GM21367 (cell line): ENCODE measurements at regions not wholly inside any gene's neighbourhood (a gene's known extent, or its start where the extent isn't known, plus 50 kb on each side); places are given as distances from the start of the nearest gene placed in this dataset.
A peak's percentile ranks its signal among the peaks of the same experiment; 100 is the strongest.
"Not testable (repeated sequence)": the region's sequence is repeated elsewhere in the genome, so short reads cannot be mapped to it uniquely, and the experiment has no call there.

ENCODE experiments used
- ATAC-seq: cut with Tn5 transposase; IDR thresholded peaks from one replicate; pipeline ENCODE4 v1.9.1; 2021; ENCODE audit not compliant: unreplicated experiment

DNA sequence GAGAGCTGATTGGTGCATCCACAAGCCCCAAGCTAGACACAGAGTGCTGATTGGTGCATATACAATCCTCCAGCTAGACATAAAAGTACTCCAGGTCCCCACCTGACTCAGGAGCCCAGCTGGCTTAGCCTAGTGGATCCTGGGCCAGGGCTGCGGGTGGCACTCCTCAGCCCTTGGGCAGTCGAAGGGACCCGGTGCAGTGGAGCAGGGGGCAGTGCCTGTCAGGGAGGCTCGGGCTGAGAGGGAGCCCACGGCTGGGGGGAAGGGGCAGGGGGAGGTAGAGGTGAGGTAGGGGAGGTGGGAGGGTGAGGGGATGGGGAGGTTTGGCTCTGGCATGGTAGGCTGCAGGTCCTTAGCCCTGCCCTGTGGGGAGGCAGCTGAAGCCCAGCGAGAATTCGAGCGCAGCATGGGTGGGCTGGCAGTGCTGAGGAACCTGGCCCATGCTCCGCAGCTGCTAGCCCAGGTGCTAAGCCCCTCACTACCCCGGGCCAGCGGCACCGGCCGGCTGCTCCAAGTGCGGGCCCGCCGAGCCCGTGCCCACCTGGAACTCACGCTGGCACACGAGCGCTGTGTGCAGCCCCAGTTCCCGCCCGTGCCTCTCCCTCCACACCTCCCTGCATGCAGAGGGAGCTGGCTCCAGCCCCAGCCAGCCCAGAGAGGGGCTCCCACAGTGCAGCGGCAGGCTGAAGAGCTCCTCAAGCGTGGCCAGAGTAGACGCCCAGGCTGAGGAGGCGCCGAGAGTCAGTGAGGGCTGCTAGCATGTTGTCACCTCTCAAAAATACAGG, 742.8 kb downstream of the FAM181B start:
- ATAC-seq, result no peak

DNA sequence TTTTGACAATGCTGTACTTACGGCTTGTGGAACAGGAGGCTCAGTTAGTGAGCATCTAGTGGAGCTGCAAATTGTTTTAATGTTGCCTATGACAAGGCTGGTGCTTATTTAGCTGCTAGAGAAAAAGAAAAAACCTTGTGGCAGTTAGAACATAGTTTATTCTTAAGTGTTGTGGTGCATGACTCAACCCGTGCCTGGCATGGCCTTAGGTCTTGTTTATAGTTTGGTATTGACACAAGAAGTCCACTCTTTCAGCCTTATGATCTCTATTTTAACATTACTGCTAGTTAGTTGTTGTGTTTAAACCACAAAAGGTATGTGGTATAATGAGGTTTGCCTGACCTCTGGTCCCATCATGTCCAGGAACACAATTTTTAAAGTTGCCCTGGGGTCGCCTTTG, 744.6 kb downstream of the FAM181B start:
- no peak for ATAC-seq

DNA sequence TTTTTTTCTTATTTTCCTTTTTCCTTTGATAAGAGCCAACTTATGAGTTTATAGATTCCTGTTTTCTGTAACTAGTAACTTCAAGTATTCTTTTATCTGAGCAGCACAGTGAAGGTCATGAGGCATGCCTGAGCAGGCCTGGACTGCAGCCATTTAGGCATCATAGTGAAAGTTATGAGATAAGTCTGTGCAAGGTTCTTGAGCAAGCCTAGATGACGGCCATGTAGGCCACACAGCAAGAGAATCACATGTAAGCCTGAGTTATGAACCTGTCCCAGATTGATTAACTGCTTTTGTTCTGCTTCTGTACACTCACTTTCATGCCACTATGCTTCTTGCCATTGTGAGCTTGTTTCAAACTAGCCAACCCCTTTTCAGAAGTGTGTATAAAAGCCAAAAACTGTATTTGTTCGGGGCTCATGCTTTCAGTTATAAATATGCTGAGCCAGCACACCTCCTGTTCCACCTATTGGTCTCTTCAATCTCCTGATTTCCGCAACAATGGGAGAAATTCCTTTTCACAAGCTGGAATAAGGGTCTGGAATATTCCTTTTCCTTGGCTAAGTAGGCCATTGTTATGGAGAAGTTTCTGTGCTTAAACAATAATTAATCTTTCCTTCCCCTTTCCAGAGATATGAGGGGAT, 745.7 kb downstream of the FAM181B start:
- no peak for ATAC-seq

DNA sequence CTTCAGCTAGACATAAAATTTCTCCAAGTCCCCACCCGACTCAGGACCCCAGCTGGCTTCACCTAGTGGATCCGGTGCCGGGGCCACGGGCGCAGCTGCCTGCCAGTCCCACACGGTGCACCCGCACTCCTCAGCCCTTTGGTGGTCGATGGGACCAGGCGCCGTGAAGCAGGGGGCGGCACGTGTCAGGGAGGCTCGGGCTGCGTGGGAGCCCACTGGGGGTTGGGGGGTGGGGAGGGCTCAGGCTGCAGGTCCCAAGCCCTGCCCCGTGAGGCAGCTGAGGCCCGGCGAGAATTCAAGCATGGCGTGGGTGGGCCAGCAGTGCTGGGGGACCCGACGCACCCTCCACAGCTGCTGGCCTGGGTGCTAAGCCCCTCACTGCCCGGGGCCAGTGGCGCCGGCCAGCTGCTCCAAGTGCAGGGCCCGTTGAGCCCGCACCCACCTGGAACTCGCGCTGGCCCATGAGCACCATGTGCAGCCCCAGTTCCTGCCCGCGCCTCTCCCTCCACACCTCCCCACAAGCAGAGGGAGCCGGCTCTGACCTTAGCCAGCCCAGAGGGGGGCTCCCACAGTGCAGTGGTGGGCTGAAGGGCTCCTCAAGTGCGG, 747.0 kb downstream of the FAM181B start:
- ATAC-seq, result no peak

DNA sequence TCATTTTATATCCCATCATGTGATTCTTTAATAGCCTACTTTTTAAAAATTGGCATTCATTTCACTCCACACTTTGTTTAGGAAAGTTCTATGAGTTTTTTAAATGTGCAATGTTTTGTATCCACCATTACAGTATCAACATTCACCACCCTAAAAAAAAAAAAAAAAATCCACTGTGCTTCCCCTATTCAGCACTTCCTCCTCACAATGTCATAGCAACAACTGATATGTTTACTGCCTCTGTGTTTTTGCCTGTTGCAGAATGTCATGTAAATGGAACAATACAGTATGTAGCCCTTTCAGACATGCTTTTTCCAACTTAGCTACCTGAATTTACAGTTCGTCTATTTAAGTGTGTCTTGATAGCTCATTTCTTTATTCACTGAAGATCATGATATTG, 754.2 kb downstream of the FAM181B start:
- ATAC-seq, result no peak

DNA sequence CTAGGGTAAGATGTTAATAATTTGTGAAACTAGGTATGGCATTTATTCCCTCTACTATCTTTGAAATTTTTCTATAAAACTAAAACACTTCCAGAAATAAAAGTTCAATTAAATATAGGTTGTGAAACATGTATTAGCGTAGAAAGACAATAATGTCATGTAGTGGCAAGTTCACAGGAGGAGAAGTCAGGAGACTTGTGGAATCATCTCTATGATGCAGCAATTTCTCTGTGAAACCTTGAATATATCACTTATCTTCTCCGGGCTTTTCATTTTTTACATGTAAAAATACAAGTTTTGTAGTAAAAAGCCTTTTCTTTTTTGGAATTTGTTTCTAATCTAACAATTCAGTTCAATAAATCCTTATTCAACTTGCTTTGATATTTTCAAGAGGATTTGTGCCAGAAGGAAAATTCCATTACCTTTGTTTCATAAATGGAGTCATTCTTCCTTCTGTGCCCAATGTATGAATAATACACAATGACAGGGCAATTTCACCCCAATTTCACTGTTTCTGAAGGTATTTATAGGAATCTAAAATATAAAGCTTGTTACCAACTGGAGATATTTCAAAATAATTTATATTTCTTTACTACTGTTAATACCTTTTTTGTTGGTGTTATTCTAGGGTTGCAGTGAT, 758.3 kb downstream of the FAM181B start:
- ATAC-seq, result no peak

DNA sequence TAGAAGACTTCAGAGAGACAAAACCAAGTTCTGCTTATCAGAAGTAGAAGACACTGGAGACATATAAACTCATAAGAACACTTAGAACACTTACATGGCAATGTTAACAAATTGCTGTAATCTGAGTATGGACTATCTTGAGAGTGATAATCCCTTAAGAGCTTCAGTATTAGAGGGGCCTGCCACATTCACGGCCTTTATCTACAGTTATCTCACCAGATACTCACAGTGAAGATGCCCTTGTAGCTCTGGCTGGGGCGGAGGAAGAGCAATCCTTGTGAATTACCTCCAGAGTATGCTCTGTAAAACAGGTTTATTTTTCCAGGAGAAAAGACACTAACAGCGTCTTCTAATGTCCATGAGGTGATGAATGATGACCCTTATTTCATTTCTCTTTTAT, 762.8 kb downstream of the FAM181B start:
- no peak for ATAC-seq

DNA sequence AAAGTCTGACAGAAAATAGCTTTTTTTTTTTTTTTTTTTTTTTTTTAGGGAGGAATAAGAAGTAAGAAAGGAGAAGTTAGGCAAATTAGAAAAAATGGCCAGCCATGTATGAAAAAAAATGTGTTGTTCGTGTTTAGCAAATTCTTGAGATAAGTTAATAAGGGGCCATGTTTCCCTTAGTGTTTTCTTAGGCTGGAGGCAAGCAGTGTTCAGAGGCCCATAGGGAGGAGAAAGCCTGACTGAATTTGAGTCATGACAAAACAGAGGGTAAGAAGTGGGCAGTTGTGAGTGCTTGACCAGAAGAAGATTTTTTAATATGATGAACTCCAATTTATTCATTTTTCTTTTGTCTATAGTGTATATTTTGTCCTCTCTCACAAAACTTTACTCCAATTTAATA, 766.4 kb downstream of the FAM181B start:
- ATAC-seq, result no peak

DNA sequence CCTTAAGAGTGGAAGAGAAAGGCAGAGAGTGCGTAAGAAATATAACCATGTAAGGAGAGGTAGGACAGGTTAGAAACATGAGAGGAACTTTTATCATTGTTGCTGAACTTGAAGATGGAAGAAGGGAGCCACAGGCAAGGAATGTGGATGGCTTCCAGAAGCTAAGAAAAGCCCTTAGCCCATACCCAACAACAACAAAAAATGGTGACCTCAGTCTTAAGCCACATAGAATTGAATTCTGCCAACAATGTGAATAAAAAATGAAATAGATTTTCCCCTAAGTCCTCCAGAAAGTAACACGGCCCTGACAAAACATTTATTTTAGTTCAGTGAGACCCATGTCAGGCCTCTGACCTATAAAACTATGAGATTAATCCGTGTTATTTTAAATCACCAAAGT, 767.3 kb downstream of the FAM181B start:
- ATAC-seq, result no peak

DNA sequence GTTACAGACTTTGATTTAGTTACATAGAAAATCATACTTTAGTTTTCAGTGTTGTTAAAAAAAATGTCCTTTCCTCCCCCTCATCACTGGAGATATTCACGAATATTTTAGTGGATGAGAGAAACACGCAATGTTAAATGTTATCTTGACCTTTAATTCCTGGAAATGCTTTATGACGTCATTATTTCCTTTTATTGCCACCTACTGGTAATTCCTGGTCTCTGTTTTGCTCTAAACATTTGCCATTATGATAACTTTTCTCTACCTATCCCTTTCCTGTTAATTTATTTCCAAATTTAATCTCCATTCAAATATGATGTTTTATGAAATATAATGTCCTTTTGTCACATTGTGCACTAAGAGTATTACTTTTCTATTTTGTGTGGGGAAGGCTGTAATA, 770.6 kb downstream of the FAM181B start:
- ATAC-seq, result peak; percentile 56

DNA sequence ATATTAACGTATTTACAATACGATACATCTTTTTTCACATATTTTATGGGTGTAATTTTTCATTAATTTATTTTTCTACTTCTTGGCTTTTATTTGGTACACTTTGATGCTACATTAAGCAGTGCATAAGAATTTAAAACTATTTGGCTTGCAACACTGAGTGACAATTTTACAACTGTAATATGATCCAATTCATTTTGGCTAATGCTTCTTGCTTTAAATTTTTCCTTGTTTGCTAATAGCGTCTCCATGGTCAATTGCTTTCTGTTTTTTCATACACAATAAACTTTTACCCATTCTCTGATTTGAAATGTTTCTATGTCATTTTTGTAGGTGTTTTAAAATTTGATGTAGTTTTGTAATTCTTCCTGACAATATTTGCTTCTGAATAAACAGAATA, 773.2 kb downstream of the FAM181B start:
- ATAC-seq, result no peak

DNA sequence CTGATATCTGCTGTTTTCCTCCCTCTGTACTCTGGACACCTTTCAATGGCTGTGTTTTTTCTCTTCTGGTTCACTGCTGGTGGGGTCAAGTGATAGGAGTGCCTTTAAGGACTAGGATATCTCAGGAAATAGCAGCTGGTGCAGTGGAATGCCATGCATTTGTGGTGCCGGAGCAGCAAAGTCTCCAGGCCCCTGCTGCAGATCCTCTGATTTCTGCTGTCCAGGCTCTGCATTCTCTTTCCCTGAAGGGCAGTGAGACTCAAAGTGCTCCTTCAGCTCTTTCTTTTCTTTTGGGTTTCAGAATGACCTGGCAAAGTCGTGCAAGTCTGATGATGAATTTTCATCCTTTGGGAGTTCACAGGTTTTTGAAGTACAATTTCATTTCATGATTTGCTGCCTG, 774.3 kb downstream of the FAM181B start:
- no peak for ATAC-seq

DNA sequence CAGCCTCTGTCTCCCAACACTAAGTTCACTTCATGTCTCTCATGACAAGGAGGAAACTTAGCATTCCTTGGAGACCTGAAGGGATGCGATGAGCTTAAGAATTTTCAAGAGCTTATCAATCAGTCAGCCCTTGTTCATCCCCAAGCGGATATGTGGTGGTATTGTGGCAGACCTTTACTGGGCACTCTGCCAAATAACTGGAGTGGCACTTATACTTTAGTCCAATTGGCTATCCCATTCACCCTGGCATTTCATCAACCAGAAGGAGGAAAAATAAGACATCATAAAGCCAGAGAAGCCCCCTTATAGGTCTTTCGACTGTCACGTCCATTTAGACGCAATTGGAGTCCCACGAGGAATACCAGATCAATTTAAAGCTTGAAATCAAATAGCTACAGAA, 779.4 kb downstream of the FAM181B start:
- not testable (repeated sequence) for ATAC-seq

DNA sequence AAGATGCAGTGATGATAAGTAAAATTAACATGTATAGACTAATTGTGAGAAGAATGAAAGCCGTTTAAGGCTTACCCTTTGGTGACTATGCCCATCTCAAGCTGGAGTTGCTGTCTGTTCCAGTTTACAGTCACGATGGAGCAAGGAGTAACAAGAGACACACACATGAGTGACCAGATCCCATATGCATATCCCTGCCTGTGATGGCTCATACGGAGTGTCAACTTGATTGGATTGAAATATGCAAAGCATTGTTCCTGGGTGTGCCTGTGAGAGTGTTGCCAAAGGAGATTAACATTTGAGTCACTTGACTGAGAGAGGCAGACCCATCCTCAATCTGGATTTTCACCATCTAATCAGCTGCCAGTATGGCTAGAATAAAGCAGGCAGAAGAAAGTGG, 786.8 kb downstream of the FAM181B start:
- ATAC-seq, result no peak

DNA sequence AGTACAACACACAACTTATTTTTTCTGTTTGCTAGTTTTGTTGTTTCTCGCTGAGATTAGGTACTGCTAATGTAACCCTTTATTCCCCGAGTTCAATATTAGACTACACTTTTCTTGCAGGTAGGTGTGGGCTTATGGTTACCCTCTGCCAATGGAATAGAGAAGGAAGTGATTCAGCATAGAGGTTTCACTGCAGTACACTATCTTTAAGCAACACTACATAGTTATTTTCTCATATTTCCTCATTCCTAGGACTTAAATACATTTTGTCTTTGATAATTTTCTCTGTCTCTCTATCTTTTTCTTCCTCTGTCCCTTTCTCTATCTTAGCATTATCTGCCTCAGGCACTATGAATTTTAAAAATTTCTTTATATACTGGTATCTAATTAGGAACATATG, 791.0 kb downstream of the FAM181B start:
- no peak for ATAC-seq

DNA sequence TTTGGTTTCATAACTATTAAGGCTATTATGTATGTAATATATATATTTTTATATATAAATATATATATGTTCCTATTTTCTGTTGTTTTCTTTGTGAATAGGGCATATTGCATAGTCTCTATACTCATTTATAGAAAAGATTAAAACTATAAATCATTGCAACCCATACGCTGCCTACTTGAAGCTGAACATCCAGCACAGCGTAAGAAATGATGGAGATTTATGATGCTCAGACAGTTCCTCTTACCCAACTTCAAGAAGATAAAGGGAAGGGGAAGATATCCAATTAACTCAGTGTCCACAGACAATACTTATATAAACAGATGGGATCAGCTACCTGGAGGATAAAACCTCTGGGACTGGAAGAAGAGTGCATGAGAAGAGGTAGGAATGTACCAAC, 791.7 kb downstream of the FAM181B start:
- ATAC-seq, result no peak

DNA sequence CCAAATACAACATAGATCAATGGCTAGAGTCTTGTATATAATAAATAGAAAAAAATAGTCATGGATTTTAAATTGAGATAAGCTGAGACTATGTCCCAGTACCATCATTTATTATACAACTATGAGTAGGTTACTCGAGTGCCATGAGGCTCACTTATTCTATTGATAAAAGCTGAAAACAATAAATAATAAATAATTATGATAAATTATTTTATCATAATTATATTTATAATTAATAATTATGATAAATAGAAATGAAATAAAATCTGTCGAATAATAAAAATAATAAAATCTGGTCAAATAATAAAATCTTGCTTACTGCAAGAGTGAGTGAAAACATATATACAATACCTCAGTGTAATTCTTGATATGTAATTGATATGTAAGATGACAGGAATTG, 801.4 kb downstream of the FAM181B start:
- no peak for ATAC-seq

DNA sequence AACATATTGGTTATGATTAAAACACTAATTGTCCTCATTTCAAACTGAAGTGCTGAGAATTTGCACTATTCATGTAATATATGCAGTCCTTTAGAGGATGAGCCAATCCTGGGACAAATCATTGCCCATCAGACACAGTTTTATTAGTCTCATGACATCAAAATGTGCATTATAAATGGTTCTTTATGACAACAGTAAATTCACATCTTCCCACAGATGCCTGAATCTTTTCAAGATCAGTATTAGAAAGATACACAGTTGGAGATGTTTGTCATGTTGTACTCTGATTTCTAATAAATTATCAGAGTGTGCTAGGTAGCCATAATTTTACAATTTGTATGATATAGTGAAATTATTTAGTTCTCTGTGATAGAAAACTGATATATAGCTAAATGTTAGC, 813.5 kb downstream of the FAM181B start:
- ATAC-seq, result no peak

DNA sequence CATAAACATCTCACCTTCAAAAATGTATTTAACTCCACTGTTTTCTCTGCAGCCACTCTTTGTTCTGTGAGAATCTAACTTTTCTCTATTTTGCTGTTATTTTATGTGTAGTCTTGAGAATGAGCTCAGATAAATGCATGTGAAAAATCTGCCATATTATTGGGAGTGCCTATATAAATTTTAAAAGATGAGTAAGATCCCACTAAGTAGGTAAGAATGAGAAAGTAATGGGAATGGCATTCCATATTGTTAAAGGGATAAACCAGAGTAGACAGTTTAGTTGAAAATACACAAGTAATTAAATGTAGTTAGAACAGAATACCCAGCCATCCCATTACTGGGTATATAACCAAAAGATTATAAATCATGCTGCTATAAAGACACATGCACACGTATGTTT, 817.2 kb downstream of the FAM181B start:
- no peak for ATAC-seq

DNA sequence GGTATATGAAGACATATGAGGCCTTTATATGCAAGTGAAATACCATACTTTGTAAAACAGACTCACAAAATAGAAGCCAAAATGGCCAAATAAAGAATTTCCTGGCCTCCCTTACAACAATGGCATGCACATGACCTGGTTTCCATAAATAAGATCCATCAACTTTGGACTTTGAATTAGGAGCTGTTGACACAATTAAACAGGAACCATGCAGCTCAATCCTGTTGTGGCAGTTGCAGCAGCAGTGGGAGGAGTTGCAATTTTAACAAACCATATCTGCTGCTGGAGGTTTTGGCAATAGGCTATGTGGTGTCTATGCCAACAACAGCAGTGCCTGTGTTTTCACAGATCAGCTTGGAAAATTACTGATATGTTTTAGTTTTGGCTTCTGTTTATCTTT, 818.6 kb downstream of the FAM181B start:
- ATAC-seq, result no peak

DNA sequence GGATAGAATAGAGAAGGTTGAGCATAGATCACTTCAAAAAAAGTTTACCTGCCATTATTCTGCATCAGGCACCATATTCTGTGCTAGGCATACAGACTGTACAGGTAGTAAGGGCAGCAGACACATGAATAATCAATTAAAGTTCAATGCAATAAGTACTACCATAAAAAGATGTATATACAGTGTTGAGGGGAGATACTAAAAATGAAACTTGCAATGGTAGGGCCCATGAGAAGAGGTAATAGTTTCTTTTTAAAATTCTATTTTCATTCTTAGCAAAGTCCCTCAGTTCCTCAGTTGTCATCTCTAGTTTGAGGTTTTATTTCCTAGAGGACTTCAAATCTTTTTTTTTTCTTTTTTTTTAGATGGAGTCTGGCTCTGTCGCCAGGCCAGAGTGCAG, 819.9 kb downstream of the FAM181B start:
- ATAC-seq, result no peak

DNA sequence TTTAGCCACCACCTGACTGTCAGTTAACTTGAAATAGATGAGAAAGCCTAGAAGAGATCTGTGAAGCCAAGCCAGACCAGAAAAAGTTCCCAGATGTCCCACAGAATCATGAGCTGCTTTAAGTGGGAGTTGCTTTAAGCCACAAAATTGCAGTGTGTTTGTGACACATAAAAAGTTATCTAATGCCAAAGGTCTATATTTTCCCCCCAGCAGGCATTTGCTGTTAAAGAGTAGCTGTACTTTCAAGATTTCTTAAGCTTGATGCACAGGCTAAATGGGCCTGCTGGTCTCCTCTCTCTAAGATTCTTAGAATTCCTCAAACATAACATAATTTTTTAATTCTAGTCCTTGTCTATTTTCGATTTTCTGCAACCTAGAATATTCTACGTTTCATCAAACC, 825.7 kb downstream of the FAM181B start:
- no peak for ATAC-seq
